GM23338 (cell line): ENCODE measurements at regions not wholly inside any gene's neighbourhood (a gene's known extent, or its start where the extent isn't known, plus 50 kb on each side); places are given as distances from the start of the nearest gene placed in this dataset.

Experiments used
- ATAC-seq: fragments of 200-7000 bp; cut with Tn5 transposase; 3 replicates; pipeline ENCODE4 v1.9.1; 2020
- DNase-seq: peaks from one replicate; pipeline ENCODE4 v3.0.0-alpha.2; 2015; ENCODE audit warnings: low spot score
- H2AFZ ChIP-seq: fragments of 200-600 bp; sonication (generic); 2 replicates; pipeline ENCODE4 v1.8.0; 2016; ENCODE audit warnings: antibody characterized with exemption, mild to moderate bottlenecking, moderate library complexity
- H3F3A ChIP-seq: fragments of 200-600 bp; sonication (generic); replicated peaks from 2 replicates; pipeline ENCODE4 v1.8.0; 2017; ENCODE audit warnings: antibody characterized with exemption, mixed run types, low read depth
- H3K27ac ChIP-seq: fragments of 200-600 bp; sonication (generic); 2 replicates; pipeline ENCODE4 v1.6.1; 2016; ENCODE audit warnings: low read depth
- H3K27me3 ChIP-seq: fragments of 200-600 bp; sonication (generic); 2 replicates; pipeline ENCODE4 v1.8.0; 2016; ENCODE audit warnings: mild to moderate bottlenecking, mixed run types, moderate library complexity; ENCODE audit not compliant: insufficient read depth
- H3K36me3 ChIP-seq: fragments of 200-600 bp; sonication (generic); 2 replicates; pipeline ENCODE4 v1.8.0; 2016; ENCODE audit warnings: mild to moderate bottlenecking; ENCODE audit not compliant: insufficient read depth
- H3K4me1 ChIP-seq: fragments of 200-600 bp; sonication (generic); 2 replicates; pipeline ENCODE4 v1.8.0; 2016; ENCODE audit warnings: mild to moderate bottlenecking, moderate library complexity; ENCODE audit not compliant: insufficient read depth
- H3K4me2 ChIP-seq: fragments of 200-600 bp; sonication (generic); 2 replicates; pipeline ENCODE4 v1.7.1; 2017; ENCODE audit warnings: mixed run types
- H3K4me3 ChIP-seq: fragments of 200-600 bp; sonication (generic); 2 replicates; pipeline ENCODE4 v1.6.1; 2016; ENCODE audit warnings: mixed run types
- H3K79me2 ChIP-seq: fragments of 200-600 bp; sonication (generic); replicated peaks from 2 replicates; pipeline ENCODE4 v1.8.0; 2017; ENCODE audit warnings: mild to moderate bottlenecking; ENCODE audit not compliant: insufficient read depth
- H3K9me2 ChIP-seq: fragments of 200-600 bp; sonication (generic); 2 replicates; pipeline ENCODE4 v1.8.0; 2017; ENCODE audit not compliant: insufficient read depth
- H4K20me1 ChIP-seq: fragments of 200-600 bp; sonication (generic); replicated peaks from 2 replicates; pipeline ENCODE4 v1.8.0; 2017; ENCODE audit warnings: mild to moderate bottlenecking; ENCODE audit not compliant: insufficient read depth
- H3K27ac Mint-ChIP-seq: 2 replicates; pipeline ENCODE4 v1.8.0; 2020; ENCODE audit warnings: inconsistent platforms, mild to moderate bottlenecking, moderate library complexity, mixed read lengths
- H3K27me3 Mint-ChIP-seq: 3 replicates; pipeline ENCODE4 v1.8.0; 2022; ENCODE audit warnings: low read depth, mild to moderate bottlenecking, moderate library complexity, mixed read lengths, inconsistent platforms; ENCODE audit not compliant: insufficient read depth, poor library complexity
- H3K36me3 Mint-ChIP-seq: 3 replicates; pipeline ENCODE4 v1.8.0; 2021; ENCODE audit warnings: low read depth, mild to moderate bottlenecking, inconsistent platforms, moderate library complexity, mixed read lengths
- H3K4me1 Mint-ChIP-seq: 3 replicates; pipeline ENCODE4 v1.8.0; 2020; ENCODE audit warnings: mild to moderate bottlenecking, inconsistent platforms, mixed read lengths
- H3K4me3 Mint-ChIP-seq: 3 replicates; pipeline ENCODE4 v1.8.0; 2021; ENCODE audit warnings: moderate library complexity, mild to moderate bottlenecking, inconsistent platforms, mixed read lengths
- H3K9me3 Mint-ChIP-seq: 3 replicates; pipeline ENCODE4 v1.8.0; 2020; ENCODE audit warnings: moderate library complexity, mild to moderate bottlenecking, inconsistent platforms, mixed read lengths
- CREB1 ChIP-seq: fragments of 250-450 bp; sonication (Bioruptor Pico); IDR thresholded peaks from 2 replicates; pipeline ENCODE4 v1.5.0; 2020; ENCODE audit warnings: low read depth, mild to moderate bottlenecking, moderate library complexity
- CTCF ChIP-seq, 2 experiments: fragments of 200-600 bp in 1 of 2; sonication (generic) in 1 of 2; conservative IDR thresholded peaks; 2 replicates each; pipeline versions ENCODE4 v1.5.1 to v1.6.1; 2016 to 2017; ENCODE audit warnings: antibody characterized with exemption in 2 of 2, low read depth in 2 of 2, mild to moderate bottlenecking in 2 of 2, moderate library complexity in 1 of 2
- ETS1 ChIP-seq: IDR thresholded peaks from 2 replicates; pipeline ENCODE4 v1.6.1; 2016; ENCODE audit warnings: antibody characterized with exemption
- EZH2 ChIP-seq: fragments of 200-600 bp; sonication (generic); IDR thresholded peaks from one replicate; pipeline ENCODE4 v1.8.0; 2017; ENCODE audit warnings: antibody characterized with exemption, mild to moderate bottlenecking, low read depth; ENCODE audit not compliant: unreplicated experiment
- EZH2phosphoT487 ChIP-seq: fragments of 200-600 bp; sonication (generic); IDR thresholded peaks from one replicate; pipeline ENCODE4 v1.8.1; 2018; ENCODE audit warnings: antibody characterized with exemption; ENCODE audit not compliant: unreplicated experiment
- JUNB ChIP-seq: IDR thresholded peaks from one replicate; pipeline ENCODE4 v1.6.1; 2016; ENCODE audit warnings: antibody characterized with exemption; ENCODE audit not compliant: unreplicated experiment
- NANOG ChIP-seq: IDR thresholded peaks from 2 replicates; pipeline ENCODE4 v1.6.1; 2016; ENCODE audit warnings: antibody characterized with exemption, borderline replicate concordance
- POLR2AphosphoS5 ChIP-seq: IDR thresholded peaks from 2 replicates; pipeline ENCODE4 v1.6.1; 2016; ENCODE audit warnings: antibody characterized with exemption, low read depth
- STAT1 ChIP-seq: IDR thresholded peaks from one replicate; pipeline ENCODE4 v1.6.1; 2016; ENCODE audit warnings: antibody characterized with exemption; ENCODE audit not compliant: unreplicated experiment
- ZNF114 ChIP-seq: fragments of 250-450 bp; sonication (Bioruptor Pico); IDR thresholded peaks from 2 replicates; pipeline ENCODE4 v1.5.0; 2020; ENCODE audit warnings: mild to moderate bottlenecking, moderate library complexity
- ZNF331 ChIP-seq: fragments of 250-450 bp; sonication (Bioruptor Pico); IDR thresholded peaks from 2 replicates; pipeline ENCODE4 v1.5.0; 2020; ENCODE audit warnings: low read depth, mild to moderate bottlenecking, moderate library complexity

- ATAC-seq = no peak
- TF ChIP-seq STAT1 (no peak), ETS1 (no peak), CTCF (conservative IDR thresholded peaks at IDR 0.05; ENCODE audit: low read depth in 2 of 2) (no peak), CREB1 (CRISPR knock-in tag) (no peak), POLR2AphosphoS5 (no peak)
- Histone ChIP-seq H3K9me2 (no peaks in the 10 kb centered on the region), H3K27me3 (peaks cover 19% of the 10 kb centered on the region), H3F3A (no peaks in the 10 kb centered on the region; the same call in 1 of the 2 replicates), H3K4me1 (peaks cover 7% of the 10 kb centered on the region), H3K4me3 (no peak overlapping the region), H3K4me2 (no peak overlapping the region), H4K20me1 (no peaks in the 10 kb centered on the region), H3K36me3 (no peaks in the 10 kb centered on the region), H3K27ac (no peak overlapping the region), H2AFZ (no peak overlapping the region), H3K79me2 (no peaks in the 10 kb centered on the region)
- no peaks in the 10 kb centered on the region; the same call in 2 of the 3 replicates for H3K36me3 Mint-ChIP-seq
- no peak for DNase-seq
- no peak overlapping the region for H3K27ac Mint-ChIP-seq
- H3K9me3 Mint-ChIP-seq = no peaks in the 10 kb centered on the region; the same call in 1 of the 3 replicates
- no peak overlapping the region for H3K4me3 Mint-ChIP-seq
- H3K4me1 Mint-ChIP-seq = peaks cover 25% of the 10 kb centered on the region
- peaks cover 12% of the 10 kb centered on the region for H3K27me3 Mint-ChIP-seq
These were observed 54.9 kb upstream of the ATF3 start for GRCh38 chr1:212553676-212554075.

GRCh38 chr1:212554401-212554800 is 54.2 kb upstream of the ATF3 start:
- DNase-seq = no peak
- no peaks in the 10 kb centered on the region; the same call in 2 of the 3 replicates for H3K36me3 Mint-ChIP-seq
- H3K36me3 ChIP-seq = no peaks in the 10 kb centered on the region
- H3K4me2 ChIP-seq = no peak overlapping the region
- H3F3A ChIP-seq = no peaks in the 10 kb centered on the region; the same call in 1 of the 2 replicates
- H3K27ac Mint-ChIP-seq = no peak overlapping the region
- peaks cover 28% of the 10 kb centered on the region for H3K4me1 Mint-ChIP-seq
- H3K27me3 ChIP-seq = peaks cover 19% of the 10 kb centered on the region
- H3K4me3 Mint-ChIP-seq = no peak overlapping the region
- peaks cover 7% of the 10 kb centered on the region for H3K4me1 ChIP-seq
- H3K27me3 Mint-ChIP-seq = peaks cover 14% of the 10 kb centered on the region
- H3K9me3 Mint-ChIP-seq = no peaks in the 10 kb centered on the region; the same call in 1 of the 3 replicates
- no peaks in the 10 kb centered on the region for H3K9me2 ChIP-seq
- no peaks in the 10 kb centered on the region for H3K79me2 ChIP-seq
- ATAC-seq = no peak
- H3K27ac ChIP-seq = no peak overlapping the region
- no peak overlapping the region for H2AFZ ChIP-seq
- H3K4me3 ChIP-seq = no peak overlapping the region
- H4K20me1 ChIP-seq = no peaks in the 10 kb centered on the region
- TF ChIP-seq ZNF114 (CRISPR knock-in tag) = no peak
- no peak for TF ChIP-seq EZH2
- no peak for TF ChIP-seq ETS1
- TF ChIP-seq JUNB = no peak
- TF ChIP-seq EZH2phosphoT487 = no peak
- TF ChIP-seq CTCF (conservative IDR thresholded peaks at IDR 0.05; ENCODE audit: low read depth in 2 of 2) = no peak
- no peak for TF ChIP-seq ZNF331 (CRISPR knock-in tag)
- no peak for TF ChIP-seq NANOG
- no peak for TF ChIP-seq CREB1 (CRISPR knock-in tag)
